ENCODE measurements at regions not wholly inside any gene's neighbourhood (a gene's known extent, or its start where the extent isn't known, plus 50 kb on each side); places are given as distances from the start of the nearest gene placed in this dataset.

GRCh38 chr5:143574236-143574635 is 170.8 kb upstream of the NR3C1 start:
- no peak for DNase-seq (ENCODE audit: low read depth in 2 of 2)
- no peak for TF ChIP-seq CTCF (IDR thresholded peaks at IDR 0.05; ENCODE audit: low read depth, low read length)
- H3K4me3 ChIP-seq (replicated peaks in 1 of 2; ENCODE audit: low read depth in 2 of 2, low read length in 2 of 2): no peak overlapping the region

- no peak for TF ChIP-seq CTCF (IDR thresholded peaks at IDR 0.05; ENCODE audit: low read depth, low read length)
- peak in 1 of 2 donors; percentile 29 for DNase-seq (ENCODE audit: low read depth in 2 of 2)
- no peak overlapping the region for H3K4me3 ChIP-seq (replicated peaks in 1 of 2; ENCODE audit: low read depth in 2 of 2, low read length in 2 of 2)
Measured at GRCh38 chr5:143573568-143574170, 170.2 kb upstream of the NR3C1 start.

DNA sequence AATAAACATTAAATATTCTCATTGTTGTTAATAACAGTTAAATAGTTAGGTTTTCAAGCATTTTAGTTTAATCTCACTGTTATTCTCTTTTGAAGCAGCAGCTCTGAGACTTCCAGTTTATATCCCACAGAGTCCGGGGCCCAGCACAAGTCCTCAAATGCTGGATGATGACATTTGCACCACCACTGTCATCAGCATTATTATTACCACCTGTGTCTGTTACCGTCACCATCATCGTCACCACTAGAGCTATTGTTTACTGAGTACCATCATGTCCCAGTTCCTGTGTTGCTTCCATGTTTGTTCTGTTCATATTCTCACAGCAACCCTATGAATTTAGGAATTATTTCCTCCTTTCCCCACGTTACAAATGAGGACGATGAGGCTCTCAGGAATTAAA is 169.2 kb upstream of the NR3C1 start:
- no peak for TF ChIP-seq CTCF (IDR thresholded peaks at IDR 0.05; ENCODE audit: low read depth, low read length)
- no peak for DNase-seq (ENCODE audit: low read depth in 2 of 2)

GRCh38 chr5:143571642-143572624 is 168.4 kb upstream of the NR3C1 start:
- no peak overlapping the region for H3K4me3 ChIP-seq (replicated peaks in 1 of 2; ENCODE audit: low read depth in 2 of 2, low read length in 2 of 2)
- no peak for TF ChIP-seq CTCF (IDR thresholded peaks at IDR 0.05; ENCODE audit: low read depth, low read length)
- no peak for DNase-seq (ENCODE audit: low read depth in 2 of 2)

More for the DNA sequence above, 169.2 kb upstream of the NR3C1 start:
- H3K4me3 ChIP-seq (replicated peaks in 1 of 2; ENCODE audit: low read depth in 2 of 2, low read length in 2 of 2): no peak overlapping the region

GRCh38 chr5:143570989-143571388 is 167.5 kb upstream of the NR3C1 start:
- TF ChIP-seq CTCF (IDR thresholded peaks at IDR 0.05; ENCODE audit: low read depth, low read length): no peak
- DNase-seq (ENCODE audit: low read depth in 2 of 2): no peak
- H3K4me3 ChIP-seq (replicated peaks in 1 of 2; ENCODE audit: low read depth in 2 of 2, low read length in 2 of 2): no peak overlapping the region

GRCh38 chr5:143569722-143570567 is 166.5 kb upstream of the NR3C1 start:
- H3K4me3 ChIP-seq (replicated peaks in 1 of 2; ENCODE audit: low read depth in 2 of 2, low read length in 2 of 2): no peak overlapping the region
- TF ChIP-seq CTCF (IDR thresholded peaks at IDR 0.05; ENCODE audit: low read depth, low read length): no peak
- DNase-seq (ENCODE audit: low read depth in 2 of 2): no peak

All from cardiac fibroblast (primary cell).